H1 (cell line): ENCODE measurements at regions not wholly inside any gene's neighbourhood (a gene's known extent, or its start where the extent isn't known, plus 50 kb on each side); places are given as distances from the start of the nearest gene placed in this dataset.

Experiments
- CTCF ChIA-PET: fragments of 300-600 bp; sonication (Branson Sonifier 250); formaldehyde crosslinking; loops from one replicate; lab custom pipeline; 2021; ENCODE audit not compliant: partially characterized antibody; lab: Charles Lee
- POLR2A ChIA-PET: fragments of 300-600 bp; sonication (Branson Sonifier 250); formaldehyde crosslinking; loops from one replicate; lab custom pipeline; 2021; ENCODE audit warnings: inconsistent platforms; ENCODE audit not compliant: partially characterized antibody; lab: Charles Lee
- DNase-seq, 2 experiments: peaks; one replicate each; pipeline versions ENCODE4 v3.0.0 to v3.0.0-alpha.2; 2010 to 2022; ENCODE audit warnings: low spot score in 2 of 2, low read depth in 1 of 2, mixed read lengths in 1 of 2
- FAIRE-seq: peaks from 2 replicates; lab custom pipeline; 2011; peaks lifted over from hg19 to GRCh38; lab: Jason Lieb, UNC
- H2AFZ ChIP-seq: 2 replicates; pipeline ENCODE4 v1.8.1; 2012; ENCODE audit warnings: low read length, inconsistent platforms
- H2AK5ac ChIP-seq: 2 replicates; pipeline ENCODE4 v1.6.1; 2013; ENCODE audit warnings: low read depth, low read length
- H2BK120ac ChIP-seq: replicated peaks from 2 replicates; pipeline ENCODE3; 2013; ENCODE audit warnings: low read depth, low read length, inconsistent platforms
- H2BK12ac ChIP-seq: 2 replicates; pipeline ENCODE4 v1.6.1; 2013; ENCODE audit warnings: low read depth, low read length
- H2BK15ac ChIP-seq: 2 replicates; pipeline ENCODE4 v1.6.1; 2013; ENCODE audit warnings: low read length
- H2BK20ac ChIP-seq: 2 replicates; pipeline ENCODE4 v1.6.1; 2013; ENCODE audit warnings: low read length
- H2BK5ac ChIP-seq: 2 replicates; pipeline ENCODE4 v1.6.1; 2013; ENCODE audit warnings: low read depth, low read length
- H3K14ac ChIP-seq: 2 replicates; pipeline ENCODE4 v1.6.1; 2013; ENCODE audit warnings: inconsistent platforms; ENCODE audit not compliant: insufficient read length
- H3K18ac ChIP-seq: 2 replicates; pipeline ENCODE4 v1.6.1; 2013; ENCODE audit warnings: low read length; ENCODE audit errors: extremely low read depth
- H3K23ac ChIP-seq: 2 replicates; pipeline ENCODE4 v1.6.1; 2013; ENCODE audit warnings: inconsistent platforms; ENCODE audit not compliant: insufficient read length
- H3K23me2 ChIP-seq: 2 replicates; pipeline ENCODE4 v1.6.1; 2013; ENCODE audit warnings: low read depth, low read length
- H3K27ac ChIP-seq: 2 replicates; pipeline ENCODE4 v1.6.1; 2011; ENCODE audit warnings: low read depth, low read length, inconsistent platforms
- H3K27me3 ChIP-seq, 4 experiments: replicated peaks in 1 of 4; 1 replicate in 1 of 4; 2 replicates in 3 of 4; pipeline versions ENCODE4 v1.6.1 to v1.8.1; 2011 to 2013; ENCODE audit warnings: low read length in 3 of 4, mild to moderate bottlenecking in 3 of 4, inconsistent platforms in 2 of 4, mixed read lengths in 2 of 4, moderate library complexity in 1 of 4; ENCODE audit not compliant: control insufficient read depth in 3 of 4, insufficient read depth in 3 of 4; ENCODE audit errors: extremely low read depth in 1 of 4
- H3K36me3 ChIP-seq, 4 experiments: 2 replicates each; pipeline versions ENCODE4 v1.6.1 to v1.8.1; 2011 to 2013; ENCODE audit warnings: mild to moderate bottlenecking in 4 of 4, low read length in 3 of 4, moderate library complexity in 2 of 4, control low read depth in 1 of 4, inconsistent platforms in 1 of 4; ENCODE audit not compliant: insufficient read depth in 4 of 4, control insufficient read depth in 2 of 4
- H3K4ac ChIP-seq: replicated peaks from 2 replicates; pipeline ENCODE3; 2013; ENCODE audit warnings: low read length, low read depth, mixed read lengths, inconsistent platforms; ENCODE audit not compliant: insufficient read length
- H3K4me1 ChIP-seq, 4 experiments: replicated peaks in 1 of 4; 1 replicate in 1 of 4; 2 replicates in 3 of 4; pipeline versions ENCODE4 v1.6.1 to v1.8.1; 2011 to 2013; ENCODE audit warnings: low read length in 3 of 4, inconsistent platforms in 2 of 4, mixed read lengths in 1 of 4; ENCODE audit not compliant: insufficient read depth in 4 of 4, control insufficient read depth in 3 of 4
- H3K4me2 ChIP-seq, 2 experiments: 2 replicates each; pipeline versions ENCODE4 v1.6.1 to v1.8.1; 2011 to 2013; ENCODE audit warnings: low read depth in 2 of 2, low read length in 2 of 2, control low read depth in 1 of 2, inconsistent platforms in 1 of 2, mild to moderate bottlenecking in 1 of 2; ENCODE audit not compliant: insufficient read depth in 1 of 2
- H3K4me3 ChIP-seq, 4 experiments: fragments of 200-600, 300-600 bp in 1 of 4; sonication (generic), shearing (Covaris generic), sonication (Bioruptor Twin) in 1 of 4; 2 replicates each; pipeline versions ENCODE4 v1.5.1 to v1.8.1; 2011 to 2016; ENCODE audit warnings: low read length in 4 of 4, low read depth in 3 of 4, control low read depth in 2 of 4, inconsistent platforms in 2 of 4, mild to moderate bottlenecking in 2 of 4, mixed read lengths in 1 of 4, moderate library complexity in 1 of 4; ENCODE audit not compliant: insufficient read depth in 2 of 4; ENCODE audit errors: extremely low read depth in 1 of 4
- H3K56ac ChIP-seq: replicated peaks from 2 replicates; pipeline ENCODE3; 2013; ENCODE audit warnings: low read depth, mild to moderate bottlenecking, mixed read lengths, low read length, inconsistent platforms; ENCODE audit not compliant: insufficient read length
- H3K79me1 ChIP-seq: 2 replicates; pipeline ENCODE4 v1.6.1; 2013; ENCODE audit warnings: low read depth, low read length, control low read depth
- H3K79me2 ChIP-seq, 2 experiments: 2 replicates each; pipeline versions ENCODE4 v1.6.1 to v1.8.1; 2012 to 2013; ENCODE audit warnings: low read length in 2 of 2, mild to moderate bottlenecking in 2 of 2, inconsistent platforms in 1 of 2; ENCODE audit not compliant: insufficient read depth in 2 of 2, control insufficient read depth in 1 of 2
- H3K9ac ChIP-seq, 4 experiments: replicated peaks in 1 of 4; 1 replicate in 1 of 4; 2 replicates in 3 of 4; pipeline versions ENCODE4 v1.6.1 to v1.8.1; 2011 to 2013; ENCODE audit warnings: low read depth in 3 of 4, low read length in 3 of 4, control low read depth in 2 of 4, mild to moderate bottlenecking in 2 of 4, moderate library complexity in 2 of 4, inconsistent platforms in 1 of 4; ENCODE audit errors: extremely low read depth in 1 of 4
- H3K9me3 ChIP-seq, 2 experiments: 2 replicates each; pipeline versions ENCODE4 v1.6.1 to v1.8.1; 2012 to 2013; ENCODE audit warnings: mild to moderate bottlenecking in 2 of 2, moderate library complexity in 2 of 2, control low read depth in 1 of 2, inconsistent platforms in 1 of 2, low read depth in 1 of 2, low read length in 1 of 2, mixed read lengths in 1 of 2; ENCODE audit not compliant: insufficient read depth in 2 of 2
- H4K20me1 ChIP-seq, 2 experiments: replicated peaks in 1 of 2; 2 replicates each; pipeline versions ENCODE3 to v1.8.1; 2011 to 2013; ENCODE audit warnings: inconsistent platforms in 2 of 2, low read length in 2 of 2, mild to moderate bottlenecking in 1 of 2; ENCODE audit not compliant: insufficient read depth in 2 of 2, control insufficient read depth in 1 of 2
- H4K5ac ChIP-seq: 2 replicates; pipeline ENCODE4 v1.6.1; 2013; ENCODE audit warnings: low read length, low read depth, mixed read lengths, inconsistent platforms; ENCODE audit not compliant: insufficient read length
- H4K8ac ChIP-seq: 2 replicates; pipeline ENCODE4 v1.8.0; 2013; ENCODE audit warnings: mild to moderate bottlenecking, moderate library complexity, low read length, inconsistent platforms; ENCODE audit not compliant: insufficient read depth; ENCODE audit errors: extremely low read depth
- H4K91ac ChIP-seq: replicated peaks from 2 replicates; pipeline ENCODE3; 2013; ENCODE audit warnings: low read length, mixed read lengths, inconsistent platforms; ENCODE audit not compliant: insufficient read length
- BACH1 ChIP-seq: IDR thresholded peaks from 2 replicates; pipeline ENCODE4 v1.6.1; 2012; ENCODE audit warnings: low read length, improper control_type of control experiment
- KDM5A ChIP-seq: fragments of 200-600 bp; IDR thresholded peaks from 2 replicates; pipeline ENCODE4 v1.7.1; 2012; ENCODE audit warnings: mild to moderate bottlenecking, low read length, inconsistent platforms, mixed read lengths
- SP4 ChIP-seq: IDR thresholded peaks from 2 replicates; pipeline ENCODE4 v1.6.1; 2012; ENCODE audit warnings: low read length, inconsistent platforms
- TAF1 ChIP-seq: IDR thresholded peaks from 2 replicates; pipeline ENCODE4 v1.6.1; 2011; ENCODE audit warnings: mild to moderate bottlenecking, low read depth, low read length
- WGBS, 2 experiments: shearing (Covaris generic) in 1 of 2; methylation state at CpG; one replicate each; pipeline versions ENCODE4 v1.1.6 to v1.1.7; 2013 to 2015; ENCODE audit warnings: low lambda C conversion rate in 2 of 2, mixed read lengths in 2 of 2, inconsistent platforms in 1 of 2, low coverage in 1 of 2, missing lambda C conversion rate in 1 of 2; ENCODE audit not compliant: insufficient replicate concordance in 2 of 2, insufficient coverage in 1 of 2, insufficient read length in 1 of 2; ENCODE audit errors: extremely low coverage in 1 of 2, missing lambda C conversion rate in 1 of 2; 5-methylcytosine and 5-hydroxymethylcytosine counted together

DNA sequence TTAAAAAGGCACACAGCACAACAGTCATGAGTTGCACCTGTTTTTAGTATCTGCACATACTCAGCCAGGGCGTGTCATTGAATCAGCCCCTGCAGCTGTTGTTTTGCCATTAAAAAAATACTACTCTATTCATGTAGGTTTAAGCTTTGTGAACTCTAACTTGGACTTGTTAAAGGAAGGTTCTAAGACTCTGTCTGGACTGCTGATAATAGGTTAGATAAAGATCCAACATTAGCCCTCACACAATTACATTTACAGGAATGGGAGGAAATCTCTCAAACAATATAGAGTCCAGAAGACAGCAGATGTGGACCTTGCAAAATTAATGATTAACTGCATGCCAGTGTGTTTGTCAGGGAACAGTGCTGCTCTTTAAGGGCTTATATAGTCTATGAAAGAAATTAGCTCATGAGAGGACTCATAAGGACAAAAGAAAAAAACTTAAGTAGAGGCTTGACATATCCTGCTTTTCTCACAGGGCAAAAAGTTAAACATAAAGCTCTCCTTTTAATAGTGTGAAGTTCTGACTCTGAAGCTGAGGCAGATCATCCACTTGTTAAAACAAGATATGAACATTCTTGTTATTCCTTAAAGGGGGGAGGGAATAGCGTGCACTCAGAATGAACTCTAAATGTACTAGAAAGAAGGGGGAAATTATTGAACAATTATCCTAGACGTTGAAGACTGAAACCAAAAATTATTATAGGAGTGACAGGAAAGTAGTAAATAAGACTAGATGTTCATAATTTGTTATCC is 243.6 kb downstream of the NDFIP2 start:
- Histone ChIP-seq H2AFZ (no peak overlapping the region), H3K14ac (no peak overlapping the region), H2BK5ac (no peak overlapping the region), H3K9ac (no peak overlapping the region), H3K4me3 (no peak overlapping the region), H3K27ac (no peak overlapping the region), H2BK120ac (no peak overlapping the region), H3K18ac (no peak overlapping the region), H2BK20ac (no peak overlapping the region), H3K4me2 (no peak overlapping the region), H4K91ac (no peak overlapping the region), H3K4ac (no peak overlapping the region), H4K5ac (no peak overlapping the region), H3K56ac (no peak overlapping the region), H2BK12ac (no peak overlapping the region), H4K20me1 (no peaks in the 10 kb centered on the region), H3K79me1 (no peaks in the 10 kb centered on the region), H3K23ac (no peak overlapping the region), H4K8ac (no peak overlapping the region), H3K79me2 (no peaks in the 10 kb centered on the region), H2BK15ac (no peak overlapping the region), H3K27me3 (no peaks in the 10 kb centered on the region), H3K9me3 (no peaks in the 10 kb centered on the region; a peak in 1 of 4 replicates), H3K4me1 (no peaks in the 10 kb centered on the region; a peak in 1 of 7 replicates), H3K36me3 (no peaks in the 10 kb centered on the region), H2AK5ac (no peak overlapping the region), H3K23me2 (no peaks in the 10 kb centered on the region)
- POLR2A ChIA-PET = no interaction called here
- no peak for FAIRE-seq
- WGBS, 2 experiments = 84% methylated on average over 3 of the region's 3 CpGs; no CpG with 5 or more reads in 1 of the 2 experiments
- CTCF ChIA-PET = interaction anchor here (0.6 to 1.4 kb wide), 2 partner anchors 12 to 44 kb away, joined by 3 to 4 read pairs; no protein-coding TSS in a partner anchor
- DNase-seq = no peak
- TF ChIP-seq BACH1 = no peak
- no peak for TF ChIP-seq SP4
- TF ChIP-seq KDM5A = no peak
- TF ChIP-seq TAF1 = no peak
